ENCODE measurements at regions not wholly inside any gene's neighbourhood (a gene's known extent, or its start where the extent isn't known, plus 50 kb on each side); places are given as distances from the start of the nearest gene placed in this dataset.

DNA sequence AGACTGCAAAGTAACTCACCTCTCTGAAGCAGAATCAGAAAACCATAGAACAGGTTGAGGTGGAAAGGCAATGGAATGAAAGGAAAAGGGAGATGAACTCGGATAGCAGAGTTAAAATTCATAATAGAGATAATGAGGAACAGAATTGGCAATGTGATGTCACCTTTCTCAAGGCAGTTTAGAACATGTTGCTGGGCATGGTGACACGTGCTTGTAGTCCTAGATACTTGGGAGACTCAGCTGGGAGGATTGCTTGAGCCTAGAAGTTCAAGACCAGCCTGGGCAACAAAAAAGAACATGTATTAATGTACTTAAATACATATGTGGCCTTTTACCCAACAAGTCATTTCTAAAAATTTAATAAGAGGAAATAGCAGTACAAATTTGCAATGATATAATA is 81.6 kb upstream of the MIER3 start:
- Histone ChIP-seq H3K4me1 (no peaks in the 10 kb centered on the region), H3K36me3 (no peaks in the 10 kb centered on the region), H3K27me3 (no peaks in the 10 kb centered on the region), H3K4me3 (replicated peaks in 1 of 3) (no peak overlapping the region), H3K9me3 (no peaks in the 10 kb centered on the region), H3K27ac (no peak overlapping the region)
- WGBS, 2 donors, result 75 to 88% methylated on average over 2 of the region's 2 CpGs
- no peak for DNase-seq
- TF ChIP-seq POLR2A (IDR thresholded peaks at IDR 0.05), result no peak
- TF ChIP-seq, protein P1, sequence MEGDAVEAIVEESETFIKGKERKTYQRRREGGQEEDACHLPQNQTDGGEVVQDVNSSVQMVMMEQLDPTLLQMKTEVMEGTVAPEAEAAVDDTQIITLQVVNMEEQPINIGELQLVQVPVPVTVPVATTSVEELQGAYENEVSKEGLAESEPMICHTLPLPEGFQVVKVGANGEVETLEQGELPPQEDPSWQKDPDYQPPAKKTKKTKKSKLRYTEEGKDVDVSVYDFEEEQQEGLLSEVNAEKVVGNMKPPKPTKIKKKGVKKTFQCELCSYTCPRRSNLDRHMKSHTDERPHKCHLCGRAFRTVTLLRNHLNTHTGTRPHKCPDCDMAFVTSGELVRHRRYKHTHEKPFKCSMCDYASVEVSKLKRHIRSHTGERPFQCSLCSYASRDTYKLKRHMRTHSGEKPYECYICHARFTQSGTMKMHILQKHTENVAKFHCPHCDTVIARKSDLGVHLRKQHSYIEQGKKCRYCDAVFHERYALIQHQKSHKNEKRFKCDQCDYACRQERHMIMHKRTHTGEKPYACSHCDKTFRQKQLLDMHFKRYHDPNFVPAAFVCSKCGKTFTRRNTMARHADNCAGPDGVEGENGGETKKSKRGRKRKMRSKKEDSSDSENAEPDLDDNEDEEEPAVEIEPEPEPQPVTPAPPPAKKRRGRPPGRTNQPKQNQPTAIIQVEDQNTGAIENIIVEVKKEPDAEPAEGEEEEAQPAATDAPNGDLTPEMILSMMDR (IDR thresholded peaks at IDR 0.05), result no peak
- intact Hi-C loops (cut with DNase I), result no loop called here

DNA sequence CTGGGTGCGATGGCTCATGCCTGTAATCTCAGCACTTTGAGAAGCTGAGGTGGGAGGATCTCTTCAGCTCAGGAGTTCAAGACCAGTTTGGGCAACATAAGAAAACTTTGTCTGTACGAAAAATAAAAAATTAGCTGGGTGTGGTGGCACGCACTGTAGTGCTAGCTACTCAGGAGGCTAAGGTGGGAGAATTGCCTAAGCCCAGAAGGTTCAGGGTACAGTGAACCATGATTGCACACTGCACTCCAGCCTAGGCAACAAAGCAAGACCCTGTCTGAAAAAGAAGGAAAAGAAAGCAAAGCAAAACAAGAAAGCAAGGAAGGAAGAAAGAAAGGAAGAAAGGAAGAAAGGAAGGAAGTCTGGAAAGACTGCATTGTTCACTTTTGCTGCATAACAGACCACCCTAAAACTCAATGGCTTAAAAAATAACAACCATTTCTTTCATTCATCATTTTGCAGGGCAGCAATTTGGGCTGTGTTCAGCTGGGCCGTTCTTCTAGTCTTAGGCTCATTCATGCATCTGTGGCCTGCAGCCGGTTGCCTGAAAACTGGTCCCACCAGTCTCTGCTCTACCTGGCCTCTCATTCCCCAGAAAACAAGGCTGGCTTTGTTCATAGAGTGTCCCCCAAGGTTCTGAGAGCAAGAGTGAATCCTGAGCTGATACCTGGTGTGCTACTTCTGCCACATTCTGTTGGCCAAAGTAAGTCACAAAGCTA is 82.4 kb upstream of the MIER3 start:
- no peaks in the 10 kb centered on the region for H3K9me3 ChIP-seq
- no peaks in the 10 kb centered on the region for H3K36me3 ChIP-seq
- intact Hi-C loops (cut with DNase I), result no loop called here
- H3K27me3 ChIP-seq, result no peaks in the 10 kb centered on the region
- 78 to 80% methylated on average over 5 of the region's 5 CpGs for WGBS, 2 donors
- no peak overlapping the region for H3K4me3 ChIP-seq (replicated peaks in 1 of 3)
- no peaks in the 10 kb centered on the region for H3K4me1 ChIP-seq
- no peak for TF ChIP-seq POLR2A (IDR thresholded peaks at IDR 0.05)
- TF ChIP-seq, protein P1 (IDR thresholded peaks at IDR 0.05), result no peak
- no peak overlapping the region for H3K27ac ChIP-seq
- no peak for DNase-seq

GRCh38 chr5:57035955-57036354 is 84.0 kb upstream of the MIER3 start:
- H3K9me3 ChIP-seq, result no peaks in the 10 kb centered on the region
- 84 to 87% methylated on average over 3 of the region's 3 CpGs for WGBS, 2 donors
- H3K4me3 ChIP-seq (replicated peaks in 1 of 3), result no peak overlapping the region
- no peaks in the 10 kb centered on the region for H3K36me3 ChIP-seq
- H3K27ac ChIP-seq, result no peak overlapping the region
- TF ChIP-seq POLR2A (IDR thresholded peaks at IDR 0.05), result no peak
- TF ChIP-seq, protein P1 (IDR thresholded peaks at IDR 0.05), result no peak
- H3K4me1 ChIP-seq, result no peaks in the 10 kb centered on the region
- DNase-seq, result no peak
- intact Hi-C loops (cut with DNase I), result no loop called here
- no peaks in the 10 kb centered on the region for H3K27me3 ChIP-seq

- H3K4me3 ChIP-seq (replicated peaks in 1 of 3), result no peak overlapping the region
- WGBS, 2 donors, result 71 to 87% methylated on average over 3 of the region's 3 CpGs
- intact Hi-C loops (cut with DNase I), result no loop called here
Measured at GRCh38 chr5:57036761-57037160, 84.8 kb upstream of the MIER3 start.

GRCh38 chr5:57037355-57037754 is 85.4 kb upstream of the MIER3 start:
- Histone ChIP-seq H3K27ac (no peak overlapping the region), H3K27me3 (no peaks in the 10 kb centered on the region), H3K9me3 (no peaks in the 10 kb centered on the region), H3K4me3 (replicated peaks in 1 of 3) (no peak overlapping the region), H3K36me3 (no peaks in the 10 kb centered on the region), H3K4me1 (no peaks in the 10 kb centered on the region)
- DNase-seq, result no peak
- no peak for TF ChIP-seq POLR2A (IDR thresholded peaks at IDR 0.05)
- TF ChIP-seq, protein P1 (IDR thresholded peaks at IDR 0.05), result no peak
- intact Hi-C loops (cut with DNase I), result no loop called here
- 83 to 90% methylated on average over 6 of the region's 6 CpGs for WGBS, 2 donors

More at GRCh38 chr5:57036761-57037160, 84.8 kb upstream of the MIER3 start:
- H3K9me3 ChIP-seq, result no peaks in the 10 kb centered on the region
- TF ChIP-seq POLR2A (IDR thresholded peaks at IDR 0.05), result no peak
- TF ChIP-seq, protein P1 (IDR thresholded peaks at IDR 0.05), result no peak
- no peak overlapping the region for H3K27ac ChIP-seq
- no peaks in the 10 kb centered on the region for H3K4me1 ChIP-seq
- H3K27me3 ChIP-seq, result no peaks in the 10 kb centered on the region
- no peak for DNase-seq
- H3K36me3 ChIP-seq, result no peaks in the 10 kb centered on the region

Measured in thyroid gland (tissue), 4 donors.